ENCODE measurements at regions not wholly inside any gene's neighbourhood (a gene's known extent, or its start where the extent isn't known, plus 50 kb on each side); places are given as distances from the start of the nearest gene placed in this dataset.

DNA sequence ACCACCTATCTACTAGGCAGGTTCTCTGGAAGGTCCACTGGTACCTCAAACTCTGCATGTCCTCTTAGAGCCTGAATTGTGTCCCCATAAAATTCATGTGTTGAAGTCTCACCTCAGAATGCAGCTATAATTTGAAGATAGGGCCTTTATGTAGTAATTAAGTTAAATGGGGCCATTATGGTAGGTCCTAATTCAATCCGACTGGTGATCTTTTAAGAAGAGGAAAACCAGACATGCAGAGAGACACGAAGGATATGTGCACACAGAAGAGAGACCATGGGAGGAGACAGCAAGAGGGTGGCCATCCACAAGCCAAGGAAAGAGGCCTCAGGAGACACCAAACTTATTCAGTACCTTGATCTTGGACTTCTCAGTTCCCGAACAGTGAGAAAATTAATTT lies 345.4 kb downstream of the ENC1 start:
- no peak overlapping the region for H3K27ac ChIP-seq (ENCODE audit: low read depth, low read length)
- no peak for DNase-seq
- intact Hi-C loops (cut with micrococcal nuclease) = loop anchor here (10.0 kb wide), 1 partner anchor 350 kb away; the partner anchor contains the start of gene ENC1
- H3K4me1 ChIP-seq (ENCODE audit: insufficient read depth, low read length) = no peaks in the 10 kb centered on the region
- Mint-ChIP-seq H3K4me1 (no peaks in the 10 kb centered on the region), H3K27me3 (peaks cover under 1 to 9% of the 10 kb centered on the region in 2 donors), H3K27ac (no peak overlapping the region), H3K36me3 (no peaks in the 10 kb centered on the region), H3K9me3 (no peaks in the 10 kb centered on the region), H3K4me3 (no peak overlapping the region)
- no peaks in the 10 kb centered on the region for H3K9me3 ChIP-seq (ENCODE audit: control insufficient read depth in 1 of 2, low read length in 2 of 2)
- no peak overlapping the region for H3K4me3 ChIP-seq (ENCODE audit: low read length in 2 of 2)
- ChIA-PET POLR2A (ENCODE audit: partially characterized antibody) (no interaction called here), CTCF (ENCODE audit: partially characterized antibody) (no interaction called here)
- no peaks in the 10 kb centered on the region for H3K27me3 ChIP-seq (ENCODE audit: insufficient read depth, low read length)
- H3K36me3 ChIP-seq (ENCODE audit: insufficient read depth, low read length) = no peaks in the 10 kb centered on the region

DNA sequence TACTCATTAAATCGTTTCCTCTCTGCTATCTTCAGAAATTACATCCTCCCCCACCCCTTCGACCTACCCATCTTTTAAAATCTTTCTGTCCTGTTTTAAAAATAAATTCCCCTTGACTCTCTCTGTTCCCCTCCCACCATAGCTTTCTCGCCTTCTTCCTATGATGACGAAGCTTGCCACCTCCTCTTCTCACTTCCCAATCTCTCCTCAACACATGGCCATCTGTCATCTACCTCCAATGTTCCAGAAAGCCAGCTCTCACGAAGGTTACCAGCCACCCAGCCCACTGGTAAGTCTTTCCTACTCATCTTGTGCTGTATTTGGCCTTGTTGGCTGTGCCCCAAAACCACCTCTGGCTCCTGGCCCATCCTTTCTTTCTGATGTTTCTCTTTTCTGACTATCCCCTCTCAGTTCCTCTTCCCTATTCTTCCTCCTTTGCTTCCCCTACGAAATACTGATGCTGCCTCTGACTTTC lies 346.3 kb downstream of the ENC1 start:
- ChIA-PET CTCF (ENCODE audit: partially characterized antibody) (no interaction called here), POLR2A (ENCODE audit: partially characterized antibody) (no interaction called here)
- DNase-seq = no peak
- Histone ChIP-seq H3K27me3 (ENCODE audit: insufficient read depth, low read length) (no peaks in the 10 kb centered on the region), H3K4me3 (ENCODE audit: low read length in 2 of 2) (no peak overlapping the region), H3K9me3 (ENCODE audit: control insufficient read depth in 1 of 2, low read length in 2 of 2) (no peaks in the 10 kb centered on the region), H3K4me1 (ENCODE audit: insufficient read depth, low read length) (no peaks in the 10 kb centered on the region), H3K27ac (ENCODE audit: low read depth, low read length) (no peak overlapping the region), H3K36me3 (ENCODE audit: insufficient read depth, low read length) (no peaks in the 10 kb centered on the region)
- Mint-ChIP-seq H3K36me3 (no peaks in the 10 kb centered on the region), H3K4me3 (no peak overlapping the region), H3K27ac (no peak overlapping the region), H3K9me3 (no peaks in the 10 kb centered on the region), H3K4me1 (no peaks in the 10 kb centered on the region), H3K27me3 (peaks cover 4 to 9% of the 10 kb centered on the region in 2 donors)
- intact Hi-C loops (cut with micrococcal nuclease) = loop anchor here (10.0 kb wide), 1 partner anchor 351 kb away; the partner anchor contains the start of gene ENC1

- no peak for DNase-seq
- no peaks in the 10 kb centered on the region for H3K27me3 ChIP-seq (ENCODE audit: insufficient read depth, low read length)
- H3K4me3 ChIP-seq (ENCODE audit: low read length in 2 of 2) = no peak overlapping the region
- POLR2A ChIA-PET (ENCODE audit: partially characterized antibody) = no interaction called here
- H3K36me3 ChIP-seq (ENCODE audit: insufficient read depth, low read length) = no peaks in the 10 kb centered on the region
- H3K4me1 ChIP-seq (ENCODE audit: insufficient read depth, low read length) = no peaks in the 10 kb centered on the region
- H3K27me3 Mint-ChIP-seq = peaks cover 4 to 9% of the 10 kb centered on the region in 2 donors
- intact Hi-C loops (cut with micrococcal nuclease) = loop anchor here (10.0 kb wide), 1 partner anchor 352 kb away; the partner anchor contains the start of gene ENC1
- H3K27ac ChIP-seq (ENCODE audit: low read depth, low read length) = no peak overlapping the region
- CTCF ChIA-PET (ENCODE audit: partially characterized antibody) = no interaction called here
- H3K36me3 Mint-ChIP-seq = no peaks in the 10 kb centered on the region
- H3K9me3 ChIP-seq (ENCODE audit: control insufficient read depth in 1 of 2, low read length in 2 of 2) = no peaks in the 10 kb centered on the region
- H3K9me3 Mint-ChIP-seq = no peaks in the 10 kb centered on the region
- H3K27ac Mint-ChIP-seq = no peak overlapping the region
- no peak overlapping the region for H3K4me3 Mint-ChIP-seq
- H3K4me1 Mint-ChIP-seq = no peaks in the 10 kb centered on the region
These were observed 347.3 kb downstream of the ENC1 start for GRCh38 chr5:74293182-74293581.

DNA sequence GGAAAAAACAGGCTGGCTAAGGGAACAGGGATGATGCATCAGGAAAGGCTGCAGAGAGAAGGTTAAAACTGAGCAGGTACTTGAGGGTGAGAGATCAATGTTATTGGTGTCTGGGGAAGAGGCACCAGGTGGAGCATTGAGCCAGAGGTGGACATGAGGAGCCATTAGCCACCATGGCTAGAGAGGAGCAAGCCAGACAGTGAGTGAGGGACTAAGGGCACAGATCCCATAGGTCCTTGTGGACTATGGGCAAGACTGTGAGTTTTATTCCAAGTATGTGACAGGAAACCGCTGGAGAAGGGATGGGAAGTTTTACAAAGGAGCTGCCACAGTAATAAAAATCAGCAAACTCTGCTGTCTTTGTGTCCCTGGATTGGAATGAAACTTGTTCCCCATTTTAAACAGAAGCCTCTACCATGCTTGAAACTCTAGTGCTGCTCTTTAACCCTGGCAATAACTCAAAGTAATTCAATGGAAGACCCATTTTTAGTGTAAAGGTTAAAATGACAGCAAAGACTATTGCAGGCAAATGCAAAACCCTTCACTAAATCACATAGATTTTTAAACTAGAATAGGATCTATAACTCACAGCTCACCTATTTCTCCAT lies 349.8 kb downstream of the ENC1 start:
- H3K27ac ChIP-seq (ENCODE audit: low read depth, low read length) = no peak overlapping the region
- H3K36me3 ChIP-seq (ENCODE audit: insufficient read depth, low read length) = no peaks in the 10 kb centered on the region
- H3K9me3 ChIP-seq (ENCODE audit: control insufficient read depth in 1 of 2, low read length in 2 of 2) = no peaks in the 10 kb centered on the region
- Mint-ChIP-seq H3K4me3 (no peak overlapping the region), H3K27ac (no peak overlapping the region), H3K4me1 (no peaks in the 10 kb centered on the region), H3K9me3 (peaks cover 0 to 3% (median 0%) of the 10 kb centered on the region in 8 donors), H3K36me3 (no peaks in the 10 kb centered on the region), H3K27me3 (peaks cover 6 to 12% of the 10 kb centered on the region in 2 donors)
- H3K4me1 ChIP-seq (ENCODE audit: insufficient read depth, low read length) = no peaks in the 10 kb centered on the region
- DNase-seq = no peak
- intact Hi-C loops (cut with micrococcal nuclease) = loop anchor here (10.0 kb wide), 1 partner anchor 354 kb away; the partner anchor contains the start of gene ENC1
- no peak overlapping the region for H3K4me3 ChIP-seq (ENCODE audit: low read length in 2 of 2)
- POLR2A ChIA-PET (ENCODE audit: partially characterized antibody) = no interaction called here
- H3K27me3 ChIP-seq (ENCODE audit: insufficient read depth, low read length) = no peaks in the 10 kb centered on the region
- CTCF ChIA-PET (ENCODE audit: partially characterized antibody) = no interaction called here

DNA sequence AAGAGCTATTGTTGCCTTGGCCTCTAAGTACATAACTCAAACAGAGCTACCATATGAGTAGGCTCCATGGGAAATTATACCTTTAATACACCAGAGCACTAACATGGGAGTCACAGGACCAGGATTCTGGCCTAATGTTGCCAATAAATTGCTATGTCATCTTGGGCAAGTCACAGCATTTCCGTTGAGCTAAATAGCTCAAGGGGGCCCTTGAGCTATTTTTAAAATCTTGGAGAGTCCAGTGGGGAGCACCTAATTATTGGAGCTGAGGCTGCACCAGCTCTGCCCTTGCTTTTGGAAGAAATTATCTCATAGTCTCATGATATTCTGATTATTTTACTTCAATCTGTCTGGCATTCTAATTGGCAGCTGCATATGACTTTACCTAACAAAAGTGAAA lies 350.8 kb downstream of the ENC1 start:
- H3K4me3 ChIP-seq (ENCODE audit: low read length in 2 of 2) = no peak overlapping the region
- no peak overlapping the region for H3K4me3 Mint-ChIP-seq
- H3K4me1 Mint-ChIP-seq = no peaks in the 10 kb centered on the region
- H3K27me3 Mint-ChIP-seq = peaks cover 6 to 14% of the 10 kb centered on the region in 2 donors
- H3K27me3 ChIP-seq (ENCODE audit: insufficient read depth, low read length) = no peaks in the 10 kb centered on the region
- no peaks in the 10 kb centered on the region for H3K9me3 ChIP-seq (ENCODE audit: control insufficient read depth in 1 of 2, low read length in 2 of 2)
- ChIA-PET CTCF (ENCODE audit: partially characterized antibody) (no interaction called here), POLR2A (ENCODE audit: partially characterized antibody) (no interaction called here)
- H3K9me3 Mint-ChIP-seq = peaks cover 0 to 3% (median 0%) of the 10 kb centered on the region in 8 donors
- no peak overlapping the region for H3K27ac Mint-ChIP-seq
- H3K36me3 Mint-ChIP-seq = no peaks in the 10 kb centered on the region
- DNase-seq = no peak
- no peaks in the 10 kb centered on the region for H3K36me3 ChIP-seq (ENCODE audit: insufficient read depth, low read length)
- intact Hi-C loops (cut with micrococcal nuclease) = loop anchor here (10.0 kb wide), 1 partner anchor 355 kb away; the partner anchor contains the start of gene ENC1
- no peaks in the 10 kb centered on the region for H3K4me1 ChIP-seq (ENCODE audit: insufficient read depth, low read length)
- H3K27ac ChIP-seq (ENCODE audit: low read depth, low read length) = no peak overlapping the region

- CTCF ChIA-PET (ENCODE audit: partially characterized antibody) = no interaction called here
- Mint-ChIP-seq H3K4me3 (no peak overlapping the region), H3K36me3 (no peaks in the 10 kb centered on the region), H3K27ac (no peak overlapping the region), H3K4me1 (no peaks in the 10 kb centered on the region), H3K9me3 (peaks cover 0 to 3% (median 0%) of the 10 kb centered on the region in 8 donors), H3K27me3 (peaks cover 9 to 16% of the 10 kb centered on the region in 2 donors)
- POLR2A ChIA-PET (ENCODE audit: partially characterized antibody) = no interaction called here
- Histone ChIP-seq H3K4me1 (ENCODE audit: insufficient read depth, low read length) (no peaks in the 10 kb centered on the region), H3K36me3 (ENCODE audit: insufficient read depth, low read length) (no peaks in the 10 kb centered on the region), H3K4me3 (ENCODE audit: low read length in 2 of 2) (no peak overlapping the region), H3K9me3 (ENCODE audit: control insufficient read depth in 1 of 2, low read length in 2 of 2) (no peaks in the 10 kb centered on the region), H3K27ac (ENCODE audit: low read depth, low read length) (no peak overlapping the region), H3K27me3 (ENCODE audit: insufficient read depth, low read length) (no peaks in the 10 kb centered on the region)
- intact Hi-C loops (cut with micrococcal nuclease) = no loop called here
- DNase-seq = no peak
These were observed 351.3 kb downstream of the ENC1 start for GRCh38 chr5:74289238-74289637.

DNA sequence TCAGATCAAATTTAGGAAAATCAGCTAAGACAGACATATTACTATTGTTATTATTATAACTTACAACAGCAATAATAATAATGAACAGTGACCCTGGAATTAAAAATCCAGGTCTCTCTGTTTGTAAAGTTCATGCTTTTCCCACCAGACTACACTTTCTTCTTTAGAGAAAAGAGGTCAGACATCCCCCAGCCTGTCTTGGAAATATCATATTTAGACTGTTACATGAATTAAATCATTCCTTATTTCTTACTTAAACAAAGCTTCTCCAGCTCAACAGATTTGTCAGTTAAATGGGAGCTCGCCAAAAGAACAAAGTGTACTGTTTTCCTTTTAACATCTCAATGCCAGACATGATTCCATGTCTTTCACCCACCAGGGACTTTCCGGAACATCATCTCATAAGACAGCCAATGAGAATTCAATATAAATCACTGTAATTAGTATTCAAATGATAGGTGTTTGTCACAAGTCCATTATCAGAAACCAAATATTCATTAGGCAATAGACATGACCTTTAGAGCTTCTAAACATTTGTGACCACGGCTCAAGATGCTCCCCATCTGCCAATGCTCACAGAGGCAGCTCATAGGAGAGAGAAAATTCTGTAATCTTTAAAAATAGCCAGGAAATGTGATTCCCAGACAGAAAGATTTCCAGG lies 351.9 kb downstream of the ENC1 start:
- H3K9me3 ChIP-seq (ENCODE audit: control insufficient read depth in 1 of 2, low read length in 2 of 2) = no peaks in the 10 kb centered on the region
- H3K4me1 ChIP-seq (ENCODE audit: insufficient read depth, low read length) = no peaks in the 10 kb centered on the region
- Mint-ChIP-seq H3K4me3 (no peak overlapping the region), H3K9me3 (peaks cover 0 to 3% (median 0%) of the 10 kb centered on the region in 8 donors), H3K4me1 (no peaks in the 10 kb centered on the region), H3K36me3 (no peaks in the 10 kb centered on the region), H3K27ac (no peak overlapping the region), H3K27me3 (peaks cover 9 to 16% of the 10 kb centered on the region in 2 donors)
- intact Hi-C loops (cut with micrococcal nuclease) = no loop called here
- CTCF ChIA-PET (ENCODE audit: partially characterized antibody) = no interaction called here
- H3K4me3 ChIP-seq (ENCODE audit: low read length in 2 of 2) = no peak overlapping the region
- POLR2A ChIA-PET (ENCODE audit: partially characterized antibody) = no interaction called here
- H3K36me3 ChIP-seq (ENCODE audit: insufficient read depth, low read length) = no peaks in the 10 kb centered on the region
- no peak overlapping the region for H3K27ac ChIP-seq (ENCODE audit: low read depth, low read length)
- no peaks in the 10 kb centered on the region for H3K27me3 ChIP-seq (ENCODE audit: insufficient read depth, low read length)
- no peak for DNase-seq

Data from CD4-positive, alpha-beta memory T cell (primary cell).